ENCODE measurements at regions not wholly inside any gene's neighbourhood (a gene's known extent, or its start where the extent isn't known, plus 50 kb on each side); places are given as distances from the start of the nearest gene placed in this dataset.

- ATAC-seq (no peak), DNase-seq (no peak)
- no peaks in the 10 kb centered on the region for H3K4me1 ChIP-seq (ENCODE audit: low read depth)
- intact Hi-C loops (cut with DNase I, micrococcal nuclease), result no loop called here
- no peaks in the 10 kb centered on the region for H3K36me3 ChIP-seq (ENCODE audit: low read depth)
- no peak overlapping the region for H3K4me3 ChIP-seq
- peaks cover 50% of the 10 kb centered on the region for H3K9me3 ChIP-seq
- no peak for TF ChIP-seq CTCF (IDR thresholded peaks at IDR 0.05)
Measured at GRCh38 chr10:36280321-36280741, 638.2 kb upstream of the FZD8 start.

- Histone ChIP-seq H3K9me3 (peaks cover 40% of the 10 kb centered on the region), H3K36me3 (ENCODE audit: low read depth) (no peaks in the 10 kb centered on the region), H3K4me3 (no peak overlapping the region), H3K4me1 (ENCODE audit: low read depth) (no peaks in the 10 kb centered on the region)
- ATAC-seq (no peak), DNase-seq (no peak)
- TF ChIP-seq CTCF (IDR thresholded peaks at IDR 0.05), result no peak
- intact Hi-C loops (cut with DNase I, micrococcal nuclease), result no loop called here
Measured at GRCh38 chr10:36278176-36278575, 636.1 kb upstream of the FZD8 start.

- ATAC-seq (no peak), DNase-seq (no peak)
- no peak overlapping the region for H3K4me3 ChIP-seq
- intact Hi-C loops (cut with DNase I, micrococcal nuclease), result no loop called here
- no peaks in the 10 kb centered on the region for H3K36me3 ChIP-seq (ENCODE audit: low read depth)
- H3K4me1 ChIP-seq (ENCODE audit: low read depth), result no peaks in the 10 kb centered on the region
- peaks cover 38% of the 10 kb centered on the region for H3K9me3 ChIP-seq
- no peak for TF ChIP-seq CTCF (IDR thresholded peaks at IDR 0.05)
Measured at GRCh38 chr10:36277459-36277858, 635.4 kb upstream of the FZD8 start.

GRCh38 chr10:36271627-36272340 lies 629.7 kb upstream of the FZD8 start:
- no peak overlapping the region for H3K4me3 ChIP-seq
- H3K4me1 ChIP-seq (ENCODE audit: low read depth), result no peaks in the 10 kb centered on the region
- no peak for TF ChIP-seq CTCF (IDR thresholded peaks at IDR 0.05)
- DNase-seq, result no peak
- H3K9me3 ChIP-seq, result peaks cover 22% of the 10 kb centered on the region
- H3K36me3 ChIP-seq (ENCODE audit: low read depth), result no peaks in the 10 kb centered on the region
- intact Hi-C loops (cut with DNase I, micrococcal nuclease), result no loop called here
- ATAC-seq, result no peak

- Histone ChIP-seq H3K4me3 (no peak overlapping the region), H3K4me1 (ENCODE audit: low read depth) (no peaks in the 10 kb centered on the region), H3K9me3 (peaks cover 10% of the 10 kb centered on the region), H3K36me3 (ENCODE audit: low read depth) (no peaks in the 10 kb centered on the region)
- no peak for ATAC-seq
- TF ChIP-seq CTCF (IDR thresholded peaks at IDR 0.05), result no peak
- no peak for DNase-seq
- intact Hi-C loops (cut with DNase I, micrococcal nuclease), result no loop called here
Measured at GRCh38 chr10:36269222-36269621, 627.1 kb upstream of the FZD8 start.

- ATAC-seq, result no peak
- intact Hi-C loops (cut with DNase I, micrococcal nuclease), result no loop called here
- no peaks in the 10 kb centered on the region for H3K4me1 ChIP-seq (ENCODE audit: low read depth)
- no peak for TF ChIP-seq CTCF (IDR thresholded peaks at IDR 0.05)
- no peak overlapping the region for H3K4me3 ChIP-seq
- no peak for DNase-seq
- no peaks in the 10 kb centered on the region for H3K36me3 ChIP-seq (ENCODE audit: low read depth)
- H3K9me3 ChIP-seq, result peaks cover 13% of the 10 kb centered on the region
Measured at GRCh38 chr10:36266923-36267322, 624.8 kb upstream of the FZD8 start.
